Epithelial cell of esophagus (primary cell): ENCODE measurements at regions not wholly inside any gene's neighbourhood (a gene's known extent, or its start where the extent isn't known, plus 50 kb on each side); places are given as distances from the start of the nearest gene placed in this dataset.

ENCODE experiments used
- DNase-seq: peaks from one replicate; pipeline ENCODE4 v3.0.0; 2010; ENCODE audit warnings: low read depth
- H3K4me3 ChIP-seq: 2 replicates; pipeline ENCODE4 v1.5.1; 2011; ENCODE audit warnings: mild to moderate bottlenecking, low read length, control low read depth
- TF ChIP-seq, protein P1 (sequence below): IDR thresholded peaks from 2 replicates; pipeline ENCODE4 v1.5.1; 2011; ENCODE audit warnings: low read depth, mild to moderate bottlenecking, low read length, control low read depth, inconsistent platforms; ENCODE audit not compliant: insufficient read depth; ENCODE audit errors: missing control alignments

DNA sequence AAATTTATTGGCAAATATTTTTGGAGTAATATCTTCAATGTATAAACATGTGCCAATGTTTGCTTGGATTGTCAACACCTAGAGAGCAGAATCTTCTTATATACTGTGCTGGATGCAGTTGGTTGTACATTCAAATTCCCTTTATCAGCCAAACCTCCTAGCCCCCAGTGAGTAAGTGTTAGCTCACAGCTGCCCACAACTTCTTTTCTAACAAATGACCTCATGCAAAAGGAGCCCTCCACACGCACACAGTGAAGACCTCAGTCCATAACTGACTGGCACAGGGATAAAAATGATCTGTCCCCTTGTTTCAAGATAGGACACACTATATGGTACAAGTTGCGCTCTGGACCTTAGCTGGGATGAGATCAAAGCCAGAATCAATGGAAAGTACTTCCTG lies 458.0 kb upstream of the NWD2 start:
- H3K4me3 ChIP-seq = no peak overlapping the region
- TF ChIP-seq, protein P1, sequence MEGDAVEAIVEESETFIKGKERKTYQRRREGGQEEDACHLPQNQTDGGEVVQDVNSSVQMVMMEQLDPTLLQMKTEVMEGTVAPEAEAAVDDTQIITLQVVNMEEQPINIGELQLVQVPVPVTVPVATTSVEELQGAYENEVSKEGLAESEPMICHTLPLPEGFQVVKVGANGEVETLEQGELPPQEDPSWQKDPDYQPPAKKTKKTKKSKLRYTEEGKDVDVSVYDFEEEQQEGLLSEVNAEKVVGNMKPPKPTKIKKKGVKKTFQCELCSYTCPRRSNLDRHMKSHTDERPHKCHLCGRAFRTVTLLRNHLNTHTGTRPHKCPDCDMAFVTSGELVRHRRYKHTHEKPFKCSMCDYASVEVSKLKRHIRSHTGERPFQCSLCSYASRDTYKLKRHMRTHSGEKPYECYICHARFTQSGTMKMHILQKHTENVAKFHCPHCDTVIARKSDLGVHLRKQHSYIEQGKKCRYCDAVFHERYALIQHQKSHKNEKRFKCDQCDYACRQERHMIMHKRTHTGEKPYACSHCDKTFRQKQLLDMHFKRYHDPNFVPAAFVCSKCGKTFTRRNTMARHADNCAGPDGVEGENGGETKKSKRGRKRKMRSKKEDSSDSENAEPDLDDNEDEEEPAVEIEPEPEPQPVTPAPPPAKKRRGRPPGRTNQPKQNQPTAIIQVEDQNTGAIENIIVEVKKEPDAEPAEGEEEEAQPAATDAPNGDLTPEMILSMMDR = no peak
- DNase-seq = no peak

DNA sequence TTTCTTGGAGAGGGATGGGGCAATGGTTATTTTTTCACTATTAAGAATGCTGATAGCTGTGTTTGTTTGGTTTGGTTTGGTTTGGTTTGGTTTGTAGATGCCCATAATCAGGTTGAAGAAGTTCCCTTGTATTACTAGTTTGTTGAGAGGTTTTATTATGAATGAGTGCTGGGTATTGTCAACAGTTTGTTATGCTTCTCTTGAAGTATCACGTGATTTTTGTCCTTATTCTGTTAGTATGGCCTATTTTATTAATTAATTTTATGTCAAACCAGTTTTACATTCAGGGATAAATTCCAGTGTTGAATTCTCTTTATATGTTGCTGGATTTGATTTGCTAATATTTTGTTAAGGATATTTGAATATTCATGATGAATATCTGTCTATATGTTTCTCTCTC lies 449.8 kb upstream of the NWD2 start:
- DNase-seq = no peak
- no peak overlapping the region for H3K4me3 ChIP-seq
- TF ChIP-seq, protein P1 = no peak

DNA sequence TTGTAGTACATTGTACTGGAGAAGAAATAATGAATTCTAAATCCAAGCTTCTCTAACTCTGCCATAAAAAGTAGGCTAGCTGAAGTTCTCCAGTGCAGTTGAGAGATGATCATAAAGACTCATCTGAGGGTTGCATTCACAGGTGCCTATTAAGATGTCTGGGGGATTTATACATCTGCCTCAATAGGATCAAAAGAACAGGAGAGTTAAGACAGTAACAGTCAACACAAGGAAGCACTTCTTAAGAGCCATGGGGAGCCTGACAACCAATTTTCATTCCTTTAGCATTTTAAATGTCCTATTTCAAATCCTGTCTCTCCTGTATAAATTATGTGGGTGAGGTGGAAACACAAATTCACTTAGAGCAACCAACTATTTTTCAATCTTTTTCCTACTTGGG lies 432.4 kb upstream of the NWD2 start:
- TF ChIP-seq, protein P1 = no peak
- no peak overlapping the region for H3K4me3 ChIP-seq
- no peak for DNase-seq

DNA sequence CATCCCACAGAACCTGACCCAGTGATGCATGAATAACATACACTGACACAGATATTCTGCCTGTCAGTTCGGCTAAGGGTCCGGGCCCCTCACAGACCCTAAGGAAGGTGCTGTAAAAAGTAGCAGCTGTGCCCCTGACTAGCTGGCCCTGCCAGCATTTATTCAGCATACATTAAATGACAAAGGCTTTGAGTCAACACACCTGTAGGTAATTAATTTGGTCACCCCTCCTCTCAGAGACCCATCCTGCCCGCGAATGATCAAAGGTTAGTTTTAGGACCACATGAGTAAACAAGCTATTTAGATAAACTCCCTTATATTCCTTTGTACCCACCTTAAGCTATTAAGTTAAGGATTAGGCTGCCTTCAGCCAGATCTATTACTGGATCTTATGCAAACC lies 429.0 kb upstream of the NWD2 start:
- no peak overlapping the region for H3K4me3 ChIP-seq
- no peak for DNase-seq
- TF ChIP-seq, protein P1 = no peak

DNA sequence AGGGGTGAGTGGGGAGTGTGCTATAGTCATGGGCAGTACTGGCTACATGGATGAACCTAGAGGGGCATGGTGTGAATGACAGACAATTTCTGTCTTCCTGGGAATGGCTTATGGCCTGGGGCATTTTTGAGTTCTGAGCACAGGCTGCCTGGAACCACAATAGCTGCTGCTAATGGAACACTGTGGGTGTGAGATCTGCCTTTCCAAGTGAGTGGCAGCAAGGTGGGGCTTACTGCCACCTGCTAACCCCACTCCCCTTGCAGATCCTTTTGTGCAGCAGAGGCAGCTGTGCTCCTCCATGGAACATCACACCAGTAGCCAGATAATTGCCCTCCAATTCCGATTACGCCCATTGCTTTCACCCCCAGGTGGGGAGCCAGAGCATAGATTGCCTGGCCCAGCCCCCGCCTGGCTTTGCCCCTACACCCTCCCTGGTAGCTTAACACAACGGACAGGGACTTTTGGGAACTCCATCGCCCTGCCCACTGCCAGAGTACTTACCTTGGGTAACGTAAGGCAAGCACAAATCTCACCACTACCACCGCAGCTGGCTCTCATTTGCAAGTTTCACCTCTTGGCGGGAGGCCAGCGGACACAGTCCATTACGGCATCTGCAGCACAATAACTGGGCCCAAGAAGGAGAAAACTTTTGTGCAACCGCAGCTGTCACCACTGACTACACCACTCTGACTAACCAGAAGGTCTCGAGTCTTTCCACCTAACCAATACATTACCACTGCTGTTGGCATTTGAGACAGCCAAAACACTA lies 421.2 kb upstream of the NWD2 start:
- no peak for DNase-seq
- TF ChIP-seq, protein P1 = no peak
- H3K4me3 ChIP-seq = no peak overlapping the region

DNA sequence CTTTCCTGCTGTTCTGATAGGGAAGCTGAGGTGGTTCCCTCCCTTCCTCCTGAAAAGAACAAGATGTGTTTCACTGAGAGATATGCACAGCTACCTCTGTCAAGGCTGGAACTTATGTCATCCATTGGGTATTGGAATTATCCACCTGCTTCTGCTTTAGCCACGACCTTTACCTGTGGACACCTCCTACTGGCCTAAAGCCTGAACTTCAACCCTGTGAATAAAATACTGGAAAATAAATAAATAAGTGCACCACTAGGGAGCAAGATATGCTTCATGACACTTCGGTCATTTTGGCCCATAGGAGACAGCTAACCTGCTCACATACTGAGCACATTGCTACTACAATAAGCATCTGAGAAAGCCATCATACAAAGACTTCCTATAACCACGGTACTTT lies 419.9 kb upstream of the NWD2 start:
- no peak for DNase-seq
- H3K4me3 ChIP-seq = no peak overlapping the region
- TF ChIP-seq, protein P1 = no peak

DNA sequence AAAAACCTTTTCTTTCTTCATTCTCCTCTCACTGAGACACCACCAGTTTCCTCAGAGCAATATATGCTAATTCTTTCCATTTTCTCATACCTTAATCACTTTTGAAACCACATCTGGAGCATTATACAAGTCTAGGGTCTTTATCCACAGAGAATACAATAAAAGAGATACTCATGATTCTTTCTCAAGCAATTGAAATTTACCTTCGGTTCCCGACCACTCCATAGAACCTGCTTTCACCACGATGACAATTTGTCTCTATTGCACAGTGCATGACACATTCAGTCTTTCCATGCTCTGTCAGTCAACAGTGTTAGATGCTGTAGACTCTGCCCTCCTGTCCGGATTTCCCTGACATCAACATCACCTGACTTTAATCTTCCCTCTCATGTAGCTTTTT lies 409.3 kb upstream of the NWD2 start:
- no peak for DNase-seq
- no peak overlapping the region for H3K4me3 ChIP-seq
- TF ChIP-seq, protein P1 = no peak
